SJSA1 (cell line): ENCODE measurements at regions not wholly inside any gene's neighbourhood (a gene's known extent, or its start where the extent isn't known, plus 50 kb on each side); places are given as distances from the start of the nearest gene placed in this dataset.

ENCODE experiments used
- DNase-seq, 2 experiments: peaks; one replicate each; pipeline ENCODE4 v3.0.0-alpha.2; 2015 to 2020; ENCODE audit warnings: low spot score in 2 of 2, low read depth in 1 of 2
- H3K27ac ChIP-seq: fragments of 250-450 bp; sonication (Bioruptor Pico); 2 replicates; pipeline ENCODE4 v1.5.1; 2020; ENCODE audit warnings: mild to moderate bottlenecking, moderate library complexity
- H3K27me3 ChIP-seq: fragments of 250-450 bp; sonication (Bioruptor Pico); replicated peaks from 2 replicates; pipeline ENCODE4 v1.5.1; 2020; ENCODE audit warnings: mild to moderate bottlenecking, moderate library complexity
- H3K36me3 ChIP-seq: fragments of 250-450 bp; sonication (Bioruptor Pico); 2 replicates; pipeline ENCODE4 v1.5.1; 2020; ENCODE audit warnings: mild to moderate bottlenecking
- H3K4me1 ChIP-seq: fragments of 250-450 bp; sonication (Bioruptor Pico); replicated peaks from 2 replicates; pipeline ENCODE4 v1.6.1; 2021; ENCODE audit warnings: mild to moderate bottlenecking
- H3K4me3 ChIP-seq: fragments of 250-450 bp; sonication (Bioruptor Pico); 2 replicates; pipeline ENCODE4 v1.5.1; 2020; ENCODE audit warnings: mild to moderate bottlenecking
- H3K9me3 ChIP-seq: fragments of 250-450 bp; sonication (Bioruptor Pico); replicated peaks from 2 replicates; pipeline ENCODE4 v1.5.1; 2020; ENCODE audit warnings: mild to moderate bottlenecking

GRCh38 chr11:11032066-11032465 lies 174.2 kb upstream of the ZBED5 start:
- no peak overlapping the region for H3K4me3 ChIP-seq
- no peaks in the 10 kb centered on the region for H3K27me3 ChIP-seq
- no peaks in the 10 kb centered on the region for H3K36me3 ChIP-seq
- 0 out of 2 replicates have a peak, but pooled peaks cover 4% of the 10 kb centered on the region for H3K4me1 ChIP-seq
- no peaks in the 10 kb centered on the region for H3K9me3 ChIP-seq
- no peak overlapping the region for H3K27ac ChIP-seq
- no peak for DNase-seq

GRCh38 chr11:11029027-11029426 lies 171.2 kb upstream of the ZBED5 start:
- Histone ChIP-seq H3K4me3 (no peak overlapping the region), H3K27ac (no peak overlapping the region)

GRCh38 chr11:11028017-11028692 lies 170.3 kb upstream of the ZBED5 start:
- peak; percentile 42 to 70 for DNase-seq
- no peaks in the 10 kb centered on the region for H3K27me3 ChIP-seq

More at GRCh38 chr11:11029027-11029426, 171.2 kb upstream of the ZBED5 start:
- no peaks in the 10 kb centered on the region for H3K36me3 ChIP-seq
- 0 out of 2 replicates have a peak, but pooled peaks cover 5% of the 10 kb centered on the region for H3K4me1 ChIP-seq
- no peaks in the 10 kb centered on the region for H3K27me3 ChIP-seq
- H3K9me3 ChIP-seq = no peaks in the 10 kb centered on the region
- no peak for DNase-seq

GRCh38 chr11:11027288-11027687 lies 169.4 kb upstream of the ZBED5 start:
- H3K4me3 ChIP-seq = no peak overlapping the region
- H3K9me3 ChIP-seq = no peaks in the 10 kb centered on the region
- H3K36me3 ChIP-seq = no peaks in the 10 kb centered on the region
- no peak overlapping the region for H3K27ac ChIP-seq
- no peaks in the 10 kb centered on the region for H3K27me3 ChIP-seq
- no peak for DNase-seq
- 0 out of 2 replicates have a peak, but pooled peaks cover 5% of the 10 kb centered on the region for H3K4me1 ChIP-seq

More at GRCh38 chr11:11028017-11028692, 170.3 kb upstream of the ZBED5 start:
- Histone ChIP-seq H3K36me3 (no peaks in the 10 kb centered on the region), H3K4me1 (0 out of 2 replicates have a peak, but pooled peaks cover 5% of the 10 kb centered on the region), H3K27ac (no peak overlapping the region), H3K4me3 (no peak overlapping the region), H3K9me3 (no peaks in the 10 kb centered on the region)

- no peaks in the 10 kb centered on the region for H3K36me3 ChIP-seq
- 0 out of 2 replicates have a peak, but pooled peaks cover 5% of the 10 kb centered on the region for H3K4me1 ChIP-seq
- no peak overlapping the region for H3K4me3 ChIP-seq
- no peak overlapping the region for H3K27ac ChIP-seq
- no peaks in the 10 kb centered on the region for H3K9me3 ChIP-seq
- DNase-seq = peak in 1 of 2 experiments; percentile 8
- no peaks in the 10 kb centered on the region for H3K27me3 ChIP-seq
Measured at GRCh38 chr11:11025087-11025486, 167.2 kb upstream of the ZBED5 start.

- Histone ChIP-seq H3K36me3 (no peaks in the 10 kb centered on the region), H3K27me3 (no peaks in the 10 kb centered on the region), H3K9me3 (no peaks in the 10 kb centered on the region), H3K4me3 (no peak overlapping the region), H3K4me1 (0 out of 2 replicates have a peak, but pooled peaks cover 3% of the 10 kb centered on the region), H3K27ac (no peak overlapping the region)
- peak in 1 of 2 experiments; percentile 18 for DNase-seq
Measured at GRCh38 chr11:11022125-11022730, 164.4 kb upstream of the ZBED5 start.

GRCh38 chr11:11021563-11021962 lies 163.7 kb upstream of the ZBED5 start:
- no peaks in the 10 kb centered on the region for H3K9me3 ChIP-seq
- DNase-seq = no peak
- H3K27me3 ChIP-seq = no peaks in the 10 kb centered on the region

GRCh38 chr11:11020747-11021149 lies 162.9 kb upstream of the ZBED5 start:
- no peaks in the 10 kb centered on the region for H3K4me1 ChIP-seq
- H3K9me3 ChIP-seq = no peaks in the 10 kb centered on the region
- no peak for DNase-seq
- H3K27me3 ChIP-seq = no peaks in the 10 kb centered on the region
- H3K27ac ChIP-seq = no peak overlapping the region
- H3K36me3 ChIP-seq = no peaks in the 10 kb centered on the region
- no peak overlapping the region for H3K4me3 ChIP-seq

More at GRCh38 chr11:11021563-11021962, 163.7 kb upstream of the ZBED5 start:
- Histone ChIP-seq H3K4me3 (no peak overlapping the region), H3K36me3 (no peaks in the 10 kb centered on the region), H3K27ac (no peak overlapping the region), H3K4me1 (no peaks in the 10 kb centered on the region)

GRCh38 chr11:11020219-11020726 lies 162.4 kb upstream of the ZBED5 start:
- Histone ChIP-seq H3K4me1 (no peaks in the 10 kb centered on the region), H3K27ac (no peak overlapping the region), H3K27me3 (no peaks in the 10 kb centered on the region), H3K36me3 (no peaks in the 10 kb centered on the region), H3K4me3 (no peak overlapping the region), H3K9me3 (no peaks in the 10 kb centered on the region)
- no peak for DNase-seq

GRCh38 chr11:11016943-11017342 lies 159.1 kb upstream of the ZBED5 start:
- Histone ChIP-seq H3K27ac (no peak overlapping the region), H3K27me3 (no peaks in the 10 kb centered on the region), H3K9me3 (no peaks in the 10 kb centered on the region), H3K36me3 (no peaks in the 10 kb centered on the region), H3K4me3 (no peak overlapping the region), H3K4me1 (no peaks in the 10 kb centered on the region)
- DNase-seq = no peak

- Histone ChIP-seq H3K4me3 (no peak overlapping the region), H3K9me3 (no peaks in the 10 kb centered on the region), H3K36me3 (no peaks in the 10 kb centered on the region), H3K27me3 (0 out of 2 replicates have a peak, but pooled peaks cover 3% of the 10 kb centered on the region), H3K4me1 (no peaks in the 10 kb centered on the region), H3K27ac (no peak overlapping the region)
- DNase-seq = no peak
Measured at GRCh38 chr11:11016068-11016467, 158.2 kb upstream of the ZBED5 start.

GRCh38 chr11:11011617-11012016 lies 153.8 kb upstream of the ZBED5 start:
- H3K4me3 ChIP-seq = no peak overlapping the region
- H3K27ac ChIP-seq = no peak overlapping the region
- H3K9me3 ChIP-seq = no peaks in the 10 kb centered on the region
- H3K27me3 ChIP-seq = 0 out of 2 replicates have a peak, but pooled peaks cover 3% of the 10 kb centered on the region
- no peaks in the 10 kb centered on the region for H3K36me3 ChIP-seq
- H3K4me1 ChIP-seq = no peaks in the 10 kb centered on the region
- DNase-seq = no peak

GRCh38 chr11:11010624-11011127 lies 152.8 kb upstream of the ZBED5 start:
- Histone ChIP-seq H3K9me3 (no peaks in the 10 kb centered on the region), H3K4me3 (no peak overlapping the region), H3K4me1 (no peaks in the 10 kb centered on the region), H3K27ac (no peak overlapping the region), H3K27me3 (0 out of 2 replicates have a peak, but pooled peaks cover 3% of the 10 kb centered on the region), H3K36me3 (no peaks in the 10 kb centered on the region)
- peak in 1 of 2 experiments; percentile 23 for DNase-seq

- no peak overlapping the region for H3K4me3 ChIP-seq
- H3K9me3 ChIP-seq = no peaks in the 10 kb centered on the region
- no peak for DNase-seq
- no peaks in the 10 kb centered on the region for H3K36me3 ChIP-seq
- no peak overlapping the region for H3K27ac ChIP-seq
- H3K27me3 ChIP-seq = 0 out of 2 replicates have a peak, but pooled peaks cover 3% of the 10 kb centered on the region
- no peaks in the 10 kb centered on the region for H3K4me1 ChIP-seq
Measured at GRCh38 chr11:11009179-11009578, 151.3 kb upstream of the ZBED5 start.
